ENCODE measurements at regions not wholly inside any gene's neighbourhood (a gene's known extent, or its start where the extent isn't known, plus 50 kb on each side); places are given as distances from the start of the nearest gene placed in this dataset.

- TF ChIP-seq CTCF (IDR thresholded peaks at IDR 0.05), result no peak
- no peak overlapping the region for H3K4me3 ChIP-seq
Measured at GRCh38 chr4:8788174-8788573, 83.5 kb downstream of the HMX1 start.

GRCh38 chr4:8786166-8786565, 85.5 kb downstream of the HMX1 start:
- Histone ChIP-seq H3K27ac (no peak overlapping the region), H3K4me3 (no peak overlapping the region)
- no peak for TF ChIP-seq CTCF (IDR thresholded peaks at IDR 0.05)
- no peak for DNase-seq (ENCODE audit: low spot score)

More at GRCh38 chr4:8788174-8788573, 83.5 kb downstream of the HMX1 start:
- DNase-seq (ENCODE audit: low spot score), result no peak
- H3K27ac ChIP-seq, result no peak overlapping the region

- no peak overlapping the region for H3K4me3 ChIP-seq
- no peak for TF ChIP-seq CTCF (IDR thresholded peaks at IDR 0.05)
- DNase-seq (ENCODE audit: low spot score), result no peak
- H3K27ac ChIP-seq, result no peak overlapping the region
Measured at GRCh38 chr4:8785656-8786142, 85.9 kb downstream of the HMX1 start.

GRCh38 chr4:8783736-8784135, 87.9 kb downstream of the HMX1 start:
- no peak overlapping the region for H3K4me3 ChIP-seq
- H3K27ac ChIP-seq, result no peak overlapping the region
- DNase-seq (ENCODE audit: low spot score), result no peak
- TF ChIP-seq CTCF (IDR thresholded peaks at IDR 0.05), result no peak

GRCh38 chr4:8782135-8782534, 89.5 kb downstream of the HMX1 start:
- DNase-seq (ENCODE audit: low spot score), result no peak

GRCh38 chr4:8781641-8782040, 90.0 kb downstream of the HMX1 start:
- no peak for TF ChIP-seq CTCF (IDR thresholded peaks at IDR 0.05)

More at GRCh38 chr4:8782135-8782534, 89.5 kb downstream of the HMX1 start:
- TF ChIP-seq CTCF (IDR thresholded peaks at IDR 0.05), result no peak
- Histone ChIP-seq H3K4me3 (no peak overlapping the region), H3K27ac (no peak overlapping the region)

GRCh38 chr4:8780596-8781368, 90.9 kb downstream of the HMX1 start:
- no peak overlapping the region for H3K4me3 ChIP-seq
- H3K27ac ChIP-seq, result no peak overlapping the region
- TF ChIP-seq CTCF (IDR thresholded peaks at IDR 0.05), result no peak
- no peak for DNase-seq (ENCODE audit: low spot score)

More at GRCh38 chr4:8781641-8782040, 90.0 kb downstream of the HMX1 start:
- H3K27ac ChIP-seq, result no peak overlapping the region
- H3K4me3 ChIP-seq, result no peak overlapping the region
- DNase-seq (ENCODE audit: low spot score), result no peak

Measured in coronary artery (tissue), 2 donors.